ENCODE measurements at regions not wholly inside any gene's neighbourhood (a gene's known extent, or its start where the extent isn't known, plus 50 kb on each side); places are given as distances from the start of the nearest gene placed in this dataset.

DNA sequence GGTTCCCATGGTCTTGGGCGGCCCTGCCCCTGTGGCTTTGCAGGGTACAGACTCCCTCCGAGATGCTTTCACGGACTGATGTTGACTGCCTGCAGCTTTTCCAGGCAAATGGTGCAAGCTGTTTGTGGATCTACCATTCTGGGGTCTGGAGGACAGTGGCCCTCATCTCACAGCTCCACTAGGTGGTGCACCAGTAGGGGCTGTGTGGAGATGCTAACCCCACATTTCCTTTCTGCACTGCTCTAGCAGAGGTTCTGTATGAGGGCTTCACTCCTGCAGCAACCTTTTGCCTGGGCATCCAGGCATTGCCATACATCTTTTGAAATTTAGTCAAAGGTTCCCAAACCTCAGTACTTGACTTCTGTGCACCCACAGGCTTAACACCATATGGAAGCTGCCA, 176.1 kb downstream of the DCAF12L1 start:
- TF ChIP-seq POLR2A (IDR thresholded peaks at IDR 0.05; ENCODE audit: low read depth, low read length) (no peak), POLR2AphosphoS5 (IDR thresholded peaks at IDR 0.05; ENCODE audit: low read depth, low read length) (no peak), SPI1 (IDR thresholded peaks at IDR 0.05; ENCODE audit: low read depth, low read length) (no peak), PAX5 (IDR thresholded peaks at IDR 0.05; ENCODE audit: insufficient read depth, low read length, severe bottlenecking) (no peak), TAF1 (IDR thresholded peaks at IDR 0.05; ENCODE audit: low read depth, low read length) (no peak)

Data from GM12891 (cell line).